Liver (tissue), 8 donors: ENCODE measurements at regions not wholly inside any gene's neighbourhood (a gene's known extent, or its start where the extent isn't known, plus 50 kb on each side); places are given as distances from the start of the nearest gene placed in this dataset.

Experiments
- DNase-seq: peaks from one replicate; pipeline ENCODE4 v3.0.0-alpha.2; 2017; ENCODE audit warnings: low spot score
- H3K27ac ChIP-seq, 2 donors: one replicate each; pipeline ENCODE4 v1.7.0; 2013; ENCODE audit warnings: inconsistent platforms in 2 of 2, low read length in 2 of 2, control low read depth in 1 of 2, low read depth in 1 of 2, mild to moderate bottlenecking in 1 of 2
- H3K27me3 ChIP-seq, 4 donors: one replicate each; pipeline versions ENCODE4 v1.6.1 to v1.7.0; 2013; ENCODE audit warnings: low read length in 3 of 4, inconsistent platforms in 1 of 4, mild to moderate bottlenecking in 1 of 4, moderate library complexity in 1 of 4; ENCODE audit not compliant: control insufficient read depth in 4 of 4, insufficient read depth in 4 of 4
- H3K36me3 ChIP-seq, 4 donors: one replicate each; pipeline versions ENCODE4 v1.6.1 to v1.7.0; 2013; ENCODE audit warnings: low read length in 3 of 4, mild to moderate bottlenecking in 3 of 4, low read depth in 1 of 4, moderate library complexity in 1 of 4; ENCODE audit not compliant: control insufficient read depth in 4 of 4, insufficient read depth in 3 of 4
- H3K4me1 ChIP-seq, 4 donors: one replicate each; pipeline versions ENCODE4 v1.6.1 to v1.7.0; 2013; ENCODE audit warnings: low read length in 3 of 4, mild to moderate bottlenecking in 3 of 4, moderate library complexity in 1 of 4; ENCODE audit not compliant: control insufficient read depth in 4 of 4, insufficient read depth in 4 of 4
- H3K4me3 ChIP-seq, 3 donors: one replicate each; pipeline versions ENCODE4 v1.6.1 to v1.7.0; 2013; ENCODE audit warnings: low read length in 3 of 3, control low read depth in 1 of 3, low read depth in 1 of 3, mild to moderate bottlenecking in 1 of 3
- H3K9ac ChIP-seq, 2 donors: one replicate each; pipeline ENCODE4 v1.7.0; 2013; ENCODE audit warnings: low read length in 2 of 2, mild to moderate bottlenecking in 2 of 2, moderate library complexity in 2 of 2, control low read depth in 1 of 2, low read depth in 1 of 2
- H3K9me3 ChIP-seq, 4 donors: one replicate each; pipeline versions ENCODE4 v1.6.1 to v1.7.0; 2013; ENCODE audit warnings: low read length in 3 of 4; ENCODE audit not compliant: control insufficient read depth in 4 of 4
- CTCF ChIP-seq: fragments of 150-350 bp; IDR thresholded peaks from 2 replicates; pipeline ENCODE4 v1.5.1; 2017; ENCODE audit warnings: improper control_type of control experiment, low read depth, low read length; ENCODE audit not compliant: missing input control
- EGR1 ChIP-seq, 2 donors: IDR thresholded peaks; 2 replicates each; pipeline ENCODE4 v1.6.1; 2016 to 2018; ENCODE audit warnings: antibody characterized with exemption in 2 of 2, low read depth in 2 of 2
- FOXA1 ChIP-seq: IDR thresholded peaks from 2 replicates; pipeline ENCODE4 v1.6.1; 2016; ENCODE audit warnings: antibody characterized with exemption
- FOXA2 ChIP-seq: IDR thresholded peaks from 2 replicates; pipeline ENCODE4 v1.6.1; 2016; ENCODE audit warnings: antibody characterized with exemption
- HNF4A ChIP-seq, 2 donors: conservative IDR thresholded peaks; 2 replicates each; pipeline ENCODE4 v1.6.1; 2016; ENCODE audit warnings: antibody characterized with exemption in 2 of 2, mild to moderate bottlenecking in 2 of 2
- MAX ChIP-seq: IDR thresholded peaks from 2 replicates; pipeline ENCODE4 v1.6.1; 2016; ENCODE audit warnings: antibody characterized with exemption
- NR2F2 ChIP-seq: IDR thresholded peaks from 2 replicates; pipeline ENCODE4 v1.6.1; 2016; ENCODE audit warnings: antibody characterized with exemption
- RAD21 ChIP-seq, 2 donors: IDR thresholded peaks; 2 replicates each; pipeline ENCODE4 v1.6.1; 2016; ENCODE audit warnings: antibody characterized with exemption in 2 of 2, mild to moderate bottlenecking in 2 of 2
- REST ChIP-seq: IDR thresholded peaks from 2 replicates; pipeline ENCODE4 v1.6.1; 2016; ENCODE audit warnings: antibody characterized with exemption, mild to moderate bottlenecking
- RXRA ChIP-seq, 2 donors: IDR thresholded peaks; 2 replicates each; pipeline ENCODE4 v1.6.1; 2017 to 2018; ENCODE audit warnings: antibody characterized with exemption in 2 of 2, mild to moderate bottlenecking in 1 of 2
- SP1 ChIP-seq: IDR thresholded peaks from 2 replicates; pipeline ENCODE4 v1.6.1; 2018; ENCODE audit warnings: antibody characterized with exemption, mild to moderate bottlenecking
- TAF1 ChIP-seq: conservative IDR thresholded peaks from 2 replicates; pipeline ENCODE4 v1.6.1; 2016; ENCODE audit warnings: antibody characterized with exemption, mild to moderate bottlenecking
- YY1 ChIP-seq: IDR thresholded peaks from 2 replicates; pipeline ENCODE4 v1.6.1; 2016; ENCODE audit warnings: antibody characterized with exemption, mild to moderate bottlenecking
- WGBS: extraction: QIAGEN DNeasy Blood & Tissue Kit; methylation state at CpG from one replicate; pipeline ENCODE4 v1.1.7; 2013; 5-methylcytosine and 5-hydroxymethylcytosine counted together
- donor health status: healthy.
- donor health status: healthy.
- donor health status: healthy.
- donor health status: healthy.
- donor health status: healthy.

- Histone ChIP-seq H3K27me3 (peaks cover 0 to 2% (median 0%) of the 10 kb centered on the region in 4 donors), H3K9ac (no peak overlapping the region), H3K4me1 (no peaks in the 10 kb centered on the region), H3K36me3 (no peaks in the 10 kb centered on the region), H3K4me3 (no peak overlapping the region), H3K27ac (no peak overlapping the region), H3K9me3 (no peaks in the 10 kb centered on the region)
- TF ChIP-seq REST (no peak), EGR1 (IDR thresholded peaks at IDR 0.05; ENCODE audit: low read depth in 2 of 2) (no peak), FOXA2 (no peak), MAX (no peak), SP1 (no peak), RAD21 (IDR thresholded peaks at IDR 0.05) (no peak), CTCF (no peak), YY1 (no peak), HNF4A (conservative IDR thresholded peaks at IDR 0.05) (no peak), TAF1 (no peak), RXRA (IDR thresholded peaks at IDR 0.05) (no peak)
- no peak for DNase-seq
Observed at GRCh38 chr11:29676993-29677392, 339.8 kb downstream of the KCNA4 start.

DNA sequence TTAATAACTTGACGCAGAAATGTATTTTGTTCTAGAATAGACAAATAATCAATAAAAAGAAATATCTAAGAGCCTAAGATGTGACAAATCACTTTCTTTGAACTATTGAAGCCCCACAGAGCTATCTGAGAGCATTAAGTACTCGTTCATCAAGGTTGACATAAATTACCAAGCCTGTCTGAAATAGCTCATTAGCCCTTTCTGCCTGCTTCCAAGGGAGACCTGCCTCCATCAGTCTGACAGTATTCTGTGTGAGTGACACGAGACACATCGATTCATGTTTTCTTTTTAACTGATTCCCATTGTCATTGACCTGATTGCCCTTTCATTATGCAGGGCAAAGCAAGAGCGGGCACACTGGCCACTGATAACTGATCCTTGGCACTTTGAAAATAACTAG lies 347.5 kb downstream of the KCNA4 start:
- no peaks in the 10 kb centered on the region for H3K36me3 ChIP-seq
- TF ChIP-seq FOXA2 (no peak), NR2F2 (no peak), FOXA1 (no peak), CTCF (no peak)
- no peak overlapping the region for H3K9ac ChIP-seq
- H3K9me3 ChIP-seq: no peaks in the 10 kb centered on the region
- WGBS: 63% methylated on average over 5 of the region's 5 CpGs
- DNase-seq: no peak
- H3K27ac ChIP-seq: no peak overlapping the region
- H3K4me3 ChIP-seq: no peak overlapping the region
- H3K4me1 ChIP-seq: no peaks in the 10 kb centered on the region
- H3K27me3 ChIP-seq: no peaks in the 10 kb centered on the region
